HG03521 (cell line): ENCODE measurements at regions not wholly inside any gene's neighbourhood (a gene's known extent, or its start where the extent isn't known, plus 50 kb on each side); places are given as distances from the start of the nearest gene placed in this dataset.

Experiments
- ATAC-seq: cut with Tn5 transposase; IDR thresholded peaks from one replicate; pipeline ENCODE4 v1.9.1; 2021; ENCODE audit warnings: mild to moderate bottlenecking, moderate library complexity; ENCODE audit not compliant: unreplicated experiment

GRCh38 chr9:89655990-89656657 lies 51.3 kb downstream of the GADD45G start:
- no peak for ATAC-seq

GRCh38 chr9:89657295-89657694 lies 52.5 kb downstream of the GADD45G start:
- ATAC-seq = no peak

- no peak for ATAC-seq
Measured at GRCh38 chr9:89657765-89658164, 53.0 kb downstream of the GADD45G start.

GRCh38 chr9:89658401-89658800 lies 53.6 kb downstream of the GADD45G start:
- no peak for ATAC-seq

GRCh38 chr9:89658931-89659330 lies 54.1 kb downstream of the GADD45G start:
- no peak for ATAC-seq

GRCh38 chr9:89659473-89659872 lies 54.7 kb downstream of the GADD45G start:
- no peak for ATAC-seq

GRCh38 chr9:89659891-89660685 lies 55.3 kb downstream of the GADD45G start:
- ATAC-seq = no peak

GRCh38 chr9:89661391-89661949 lies 56.7 kb downstream of the GADD45G start:
- ATAC-seq = no peak

GRCh38 chr9:89661956-89662717 lies 57.3 kb downstream of the GADD45G start:
- no peak for ATAC-seq

- ATAC-seq = no peak
Measured at GRCh38 chr9:89662718-89663613, 58.2 kb downstream of the GADD45G start.

GRCh38 chr9:89663614-89663970 lies 58.8 kb downstream of the GADD45G start:
- ATAC-seq = no peak

GRCh38 chr9:89664010-89664409 lies 59.2 kb downstream of the GADD45G start:
- ATAC-seq = no peak

- no peak for ATAC-seq
Measured at GRCh38 chr9:89664896-89665329, 60.1 kb downstream of the GADD45G start.

GRCh38 chr9:89666364-89666763 lies 61.6 kb downstream of the GADD45G start:
- ATAC-seq = no peak

- ATAC-seq = no peak
Measured at GRCh38 chr9:89666950-89667349, 62.1 kb downstream of the GADD45G start.

GRCh38 chr9:89667726-89668125 lies 62.9 kb downstream of the GADD45G start:
- ATAC-seq = no peak

- no peak for ATAC-seq
Measured at GRCh38 chr9:89668216-89668865, 63.5 kb downstream of the GADD45G start.

GRCh38 chr9:89668866-89669246 lies 64.0 kb downstream of the GADD45G start:
- no peak for ATAC-seq

GRCh38 chr9:89669361-89669842 lies 64.6 kb downstream of the GADD45G start:
- no peak for ATAC-seq

GRCh38 chr9:89670114-89670513 lies 65.3 kb downstream of the GADD45G start:
- ATAC-seq = no peak
